ENCODE measurements at regions not wholly inside any gene's neighbourhood (a gene's known extent, or its start where the extent isn't known, plus 50 kb on each side); places are given as distances from the start of the nearest gene placed in this dataset.

- no peak overlapping the region for H3K4me3 ChIP-seq (ENCODE audit: low read depth, low read length)
- DNase-seq (ENCODE audit: low read depth, low spot score) = no peak
- TF ChIP-seq CTCF (IDR thresholded peaks at IDR 0.05; ENCODE audit: low read depth, low read length) = no peak
- in situ Hi-C loops (cut with HindIII; ENCODE audit: low sequenced_read_pairs) = no loop called here
These were observed 454.6 kb upstream of the UBE2E2 start for GRCh38 chr3:22748453-22749045.

DNA sequence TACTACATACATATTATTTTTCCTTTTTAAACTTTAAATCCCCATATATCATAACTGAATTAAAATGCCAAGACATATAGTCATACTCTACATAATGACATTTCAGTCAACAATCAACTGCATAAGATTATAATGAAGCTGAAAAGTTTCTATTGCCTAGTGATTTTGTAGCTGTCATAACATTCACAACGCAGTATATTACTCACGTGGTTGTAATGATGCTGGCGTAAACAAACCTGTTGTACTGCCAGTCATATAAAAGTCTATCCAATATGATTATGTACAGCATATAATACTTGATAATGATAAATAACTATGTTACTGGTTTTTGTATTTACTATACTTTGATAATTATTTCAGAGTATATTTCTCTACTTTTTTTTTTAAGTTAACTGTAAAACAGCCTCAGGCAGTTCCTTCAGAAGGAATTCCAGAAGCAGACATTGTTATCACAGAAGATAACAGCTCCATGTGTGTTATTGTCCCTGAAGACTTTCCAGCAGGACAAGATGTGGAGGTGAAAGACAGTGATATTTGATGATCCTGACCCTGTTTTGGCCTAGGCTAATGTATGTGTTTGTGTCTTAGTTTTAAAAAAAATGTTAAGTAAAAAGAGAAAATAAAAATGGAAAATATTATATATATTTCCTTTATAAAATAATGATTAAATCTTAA, 443.4 kb upstream of the UBE2E2 start:
- in situ Hi-C loops (cut with HindIII; ENCODE audit: low sequenced_read_pairs) = no loop called here
- DNase-seq (ENCODE audit: low read depth, low spot score) = no peak
- no peak overlapping the region for H3K4me3 ChIP-seq (ENCODE audit: low read depth, low read length)
- TF ChIP-seq CTCF (IDR thresholded peaks at IDR 0.05; ENCODE audit: low read depth, low read length) = no peak

GRCh38 chr3:22765679-22766078, 437.4 kb upstream of the UBE2E2 start:
- no peak for DNase-seq (ENCODE audit: low read depth, low spot score)
- no peak overlapping the region for H3K4me3 ChIP-seq (ENCODE audit: low read depth, low read length)
- no peak for TF ChIP-seq CTCF (IDR thresholded peaks at IDR 0.05; ENCODE audit: low read depth, low read length)
- in situ Hi-C loops (cut with HindIII; ENCODE audit: low sequenced_read_pairs) = no loop called here

GRCh38 chr3:22777834-22778233, 425.3 kb upstream of the UBE2E2 start:
- in situ Hi-C loops (cut with HindIII; ENCODE audit: low sequenced_read_pairs) = no loop called here
- TF ChIP-seq CTCF (IDR thresholded peaks at IDR 0.05; ENCODE audit: low read depth, low read length) = no peak
- no peak overlapping the region for H3K4me3 ChIP-seq (ENCODE audit: low read depth, low read length)
- no peak for DNase-seq (ENCODE audit: low read depth, low spot score)

DNA sequence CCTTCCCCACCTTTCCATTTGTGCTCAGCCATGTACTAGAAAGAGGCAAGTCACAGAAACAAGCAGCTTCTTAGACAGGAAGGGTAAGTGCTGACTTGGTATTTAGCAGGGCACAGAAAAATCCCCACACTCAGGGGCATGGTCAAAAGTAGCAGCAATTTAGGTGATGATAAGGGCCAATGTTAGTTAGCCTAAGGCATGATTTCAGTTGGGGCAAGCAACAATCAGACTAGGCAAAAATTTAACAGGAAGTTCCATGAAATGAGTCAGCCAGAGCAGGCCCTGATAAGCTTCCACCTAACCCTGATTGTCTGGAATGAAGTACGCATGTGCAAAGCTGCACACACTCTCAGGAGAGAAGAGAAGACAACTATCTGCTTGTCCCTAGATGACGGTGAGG, 423.4 kb upstream of the UBE2E2 start:
- in situ Hi-C loops (cut with HindIII; ENCODE audit: low sequenced_read_pairs) = no loop called here
- TF ChIP-seq CTCF (IDR thresholded peaks at IDR 0.05; ENCODE audit: low read depth, low read length) = no peak
- no peak overlapping the region for H3K4me3 ChIP-seq (ENCODE audit: low read depth, low read length)
- no peak for DNase-seq (ENCODE audit: low read depth, low spot score)

DNA sequence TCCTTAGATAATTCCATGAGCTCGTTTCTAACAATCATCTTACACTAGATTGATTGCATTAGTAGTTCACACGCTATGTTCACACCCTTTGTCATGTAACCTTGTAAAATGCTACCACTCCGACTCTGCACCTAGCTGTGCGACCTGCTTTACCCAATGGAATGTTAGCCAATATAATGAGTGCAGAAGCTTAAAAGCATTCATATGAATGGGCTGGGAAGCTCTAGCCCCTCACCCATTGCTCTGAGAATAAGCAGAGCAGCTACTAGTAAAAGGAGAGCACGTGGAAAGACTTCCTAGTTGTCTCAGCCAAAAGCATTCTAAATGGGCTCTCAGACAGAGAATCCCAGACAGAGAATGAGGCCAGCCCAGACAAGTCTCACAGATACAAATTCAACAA, 410.6 kb upstream of the UBE2E2 start:
- no peak for TF ChIP-seq CTCF (IDR thresholded peaks at IDR 0.05; ENCODE audit: low read depth, low read length)
- no peak overlapping the region for H3K4me3 ChIP-seq (ENCODE audit: low read depth, low read length)
- in situ Hi-C loops (cut with HindIII; ENCODE audit: low sequenced_read_pairs) = no loop called here
- no peak for DNase-seq (ENCODE audit: low read depth, low spot score)

Data from astrocyte of the spinal cord (primary cell).